Endodermal cell (in vitro differentiated cells): ENCODE measurements at regions not wholly inside any gene's neighbourhood (a gene's known extent, or its start where the extent isn't known, plus 50 kb on each side); places are given as distances from the start of the nearest gene placed in this dataset.

Source experiments
- DNase-seq: peaks from one replicate; pipeline ENCODE4 v3.0.0-alpha.2; 2017
- H3K27ac ChIP-seq: 2 replicates; pipeline ENCODE4 v1.5.1; 2013; ENCODE audit warnings: mild to moderate bottlenecking, low read depth, low read length, moderate library complexity
- H3K27me3 ChIP-seq: 2 replicates; pipeline ENCODE4 v1.6.1; 2013; ENCODE audit warnings: mild to moderate bottlenecking, low read length, moderate library complexity; ENCODE audit not compliant: insufficient read depth, control insufficient read depth, poor library complexity, severe bottlenecking
- H3K36me3 ChIP-seq: 2 replicates; pipeline ENCODE4 v1.7.0; 2013; ENCODE audit warnings: mild to moderate bottlenecking, low read length, moderate library complexity; ENCODE audit not compliant: control insufficient read depth, insufficient read depth
- H3K4me1 ChIP-seq: one replicate; pipeline ENCODE4 v1.7.0; 2013; ENCODE audit warnings: low read length; ENCODE audit not compliant: control insufficient read depth, insufficient read depth
- H3K4me3 ChIP-seq: 2 replicates; pipeline ENCODE4 v1.5.1; 2013; ENCODE audit warnings: mild to moderate bottlenecking, low read length, moderate library complexity
- H3K9ac ChIP-seq: 2 replicates; pipeline ENCODE4 v1.6.1; 2013; ENCODE audit warnings: mild to moderate bottlenecking, low read length, moderate library complexity; ENCODE audit not compliant: poor library complexity, severe bottlenecking; ENCODE audit errors: extremely low read depth
- H3K9me3 ChIP-seq: 2 replicates; pipeline ENCODE4 v1.6.1; 2013; ENCODE audit warnings: mild to moderate bottlenecking, low read length, moderate library complexity; ENCODE audit not compliant: control insufficient read depth
- H3K27ac Mint-ChIP-seq: 2 replicates; pipeline ENCODE4 v1.8.0; 2020; ENCODE audit warnings: mixed read lengths
- H3K27me3 Mint-ChIP-seq: 2 replicates; pipeline ENCODE4 v1.8.0; 2021; ENCODE audit warnings: mild to moderate bottlenecking, mixed read lengths; ENCODE audit not compliant: insufficient read depth
- H3K36me3 Mint-ChIP-seq: 2 replicates; pipeline ENCODE4 v1.8.0; 2020; ENCODE audit warnings: low read depth, mixed read lengths
- H3K4me1 Mint-ChIP-seq: 2 replicates; pipeline ENCODE4 v1.8.0; 2020; ENCODE audit warnings: mixed read lengths
- H3K4me3 Mint-ChIP-seq: 2 replicates; pipeline ENCODE4 v1.8.0; 2020; ENCODE audit warnings: mild to moderate bottlenecking, moderate library complexity, mixed read lengths
- H3K9me3 Mint-ChIP-seq: 2 replicates; pipeline ENCODE4 v1.8.0; 2020; ENCODE audit warnings: mild to moderate bottlenecking, mixed read lengths
- WGBS, 2 experiments: methylation state at CpG; one replicate each; pipeline versions ENCODE4 v1.1.5 to v1.1.7; 2013; ENCODE audit warnings: missing lambda C conversion rate in 2 of 2, mixed read lengths in 1 of 2; ENCODE audit not compliant: insufficient coverage in 1 of 2, insufficient read length in 1 of 2; 5-methylcytosine and 5-hydroxymethylcytosine counted together
- TF ChIP-seq, protein P1 (sequence below): fragments of 200-600 bp; sonication (generic); conservative IDR thresholded peaks from 2 replicates; pipeline ENCODE4 v1.5.0; 2021; ENCODE audit warnings: antibody characterized with exemption, mild to moderate bottlenecking

GRCh38 chr4:148980782-148981480 is 538.7 kb upstream of the NR3C2 start:
- Histone ChIP-seq H3K9ac (no peak overlapping the region), H3K36me3 (no peaks in the 10 kb centered on the region), H3K9me3 (no peaks in the 10 kb centered on the region), H3K4me3 (no peak overlapping the region), H3K4me1 (no peaks in the 10 kb centered on the region), H3K27me3 (no peaks in the 10 kb centered on the region), H3K27ac (no peak overlapping the region)
- Mint-ChIP-seq H3K36me3 (no peaks in the 10 kb centered on the region), H3K4me3 (no peak overlapping the region), H3K4me1 (no peaks in the 10 kb centered on the region), H3K27ac (no peak overlapping the region), H3K9me3 (peaks cover 8% of the 10 kb centered on the region), H3K27me3 (no peaks in the 10 kb centered on the region)
- TF ChIP-seq, protein P1, sequence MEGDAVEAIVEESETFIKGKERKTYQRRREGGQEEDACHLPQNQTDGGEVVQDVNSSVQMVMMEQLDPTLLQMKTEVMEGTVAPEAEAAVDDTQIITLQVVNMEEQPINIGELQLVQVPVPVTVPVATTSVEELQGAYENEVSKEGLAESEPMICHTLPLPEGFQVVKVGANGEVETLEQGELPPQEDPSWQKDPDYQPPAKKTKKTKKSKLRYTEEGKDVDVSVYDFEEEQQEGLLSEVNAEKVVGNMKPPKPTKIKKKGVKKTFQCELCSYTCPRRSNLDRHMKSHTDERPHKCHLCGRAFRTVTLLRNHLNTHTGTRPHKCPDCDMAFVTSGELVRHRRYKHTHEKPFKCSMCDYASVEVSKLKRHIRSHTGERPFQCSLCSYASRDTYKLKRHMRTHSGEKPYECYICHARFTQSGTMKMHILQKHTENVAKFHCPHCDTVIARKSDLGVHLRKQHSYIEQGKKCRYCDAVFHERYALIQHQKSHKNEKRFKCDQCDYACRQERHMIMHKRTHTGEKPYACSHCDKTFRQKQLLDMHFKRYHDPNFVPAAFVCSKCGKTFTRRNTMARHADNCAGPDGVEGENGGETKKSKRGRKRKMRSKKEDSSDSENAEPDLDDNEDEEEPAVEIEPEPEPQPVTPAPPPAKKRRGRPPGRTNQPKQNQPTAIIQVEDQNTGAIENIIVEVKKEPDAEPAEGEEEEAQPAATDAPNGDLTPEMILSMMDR, result no peak
- DNase-seq, result no peak

GRCh38 chr4:148978301-148978700 is 536.1 kb upstream of the NR3C2 start:
- Mint-ChIP-seq H3K27me3 (no peaks in the 10 kb centered on the region), H3K4me3 (no peak overlapping the region), H3K4me1 (no peaks in the 10 kb centered on the region), H3K36me3 (no peaks in the 10 kb centered on the region), H3K27ac (no peak overlapping the region), H3K9me3 (no peaks in the 10 kb centered on the region)
- no peaks in the 10 kb centered on the region for H3K9me3 ChIP-seq
- no peak overlapping the region for H3K9ac ChIP-seq
- no peak overlapping the region for H3K27ac ChIP-seq
- H3K36me3 ChIP-seq, result no peaks in the 10 kb centered on the region
- H3K4me3 ChIP-seq, result no peak overlapping the region
- no peaks in the 10 kb centered on the region for H3K27me3 ChIP-seq
- 94 to 95% methylated on average over 2 to 3 of the region's 3 CpGs for WGBS, 2 experiments
- H3K4me1 ChIP-seq, result no peaks in the 10 kb centered on the region
- no peak for DNase-seq
- TF ChIP-seq, protein P1, result no peak

DNA sequence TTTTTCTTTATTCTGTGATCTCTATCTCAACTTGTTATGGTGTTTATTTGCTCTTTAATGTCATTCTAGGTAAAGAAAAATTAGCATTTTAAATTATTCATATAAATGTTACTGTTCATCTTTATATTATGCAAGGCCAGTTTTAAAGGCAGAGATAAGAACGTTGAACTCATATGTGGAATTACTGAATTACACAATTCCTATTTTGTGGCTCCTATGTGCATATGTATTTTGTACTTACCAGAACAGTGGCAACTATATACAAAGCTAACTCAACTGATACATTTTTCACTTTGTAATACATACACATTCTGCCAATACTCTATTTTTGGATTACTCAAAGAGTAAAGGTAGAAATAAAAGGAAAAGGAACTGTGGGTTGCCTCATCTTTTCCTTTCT is 533.2 kb upstream of the NR3C2 start:
- Mint-ChIP-seq H3K27ac (no peak overlapping the region), H3K27me3 (no peaks in the 10 kb centered on the region)
- no peak for DNase-seq

More for the DNA sequence above, 533.2 kb upstream of the NR3C2 start:
- H3K9me3 Mint-ChIP-seq, result no peaks in the 10 kb centered on the region
- no peaks in the 10 kb centered on the region for H3K4me1 Mint-ChIP-seq
- TF ChIP-seq, protein P1, result no peak
- no peaks in the 10 kb centered on the region for H3K36me3 Mint-ChIP-seq
- H3K4me3 Mint-ChIP-seq, result no peak overlapping the region
- Histone ChIP-seq H3K4me3 (no peak overlapping the region), H3K9me3 (no peaks in the 10 kb centered on the region), H3K4me1 (no peaks in the 10 kb centered on the region), H3K27ac (no peak overlapping the region), H3K27me3 (no peaks in the 10 kb centered on the region), H3K36me3 (no peaks in the 10 kb centered on the region), H3K9ac (no peak overlapping the region)
- WGBS, 2 experiments, result 73% methylated on average over 1 of the region's 1 CpG; no CpG with 5 or more reads in 1 of the 2 experiments
